G401.6 (cell line): ENCODE measurements at regions not wholly inside any gene's neighbourhood (a gene's known extent, or its start where the extent isn't known, plus 50 kb on each side); places are given as distances from the start of the nearest gene placed in this dataset.
"Not testable (repeated sequence)": the region's sequence is repeated elsewhere in the genome, so short reads cannot be mapped to it uniquely, and the experiment has no call there.

Source experiments
- FAIRE-seq: peaks from 2 replicates; lab custom pipeline; 2012; peaks lifted over from hg19 to GRCh38; lab: Jason Lieb, UNC

DNA sequence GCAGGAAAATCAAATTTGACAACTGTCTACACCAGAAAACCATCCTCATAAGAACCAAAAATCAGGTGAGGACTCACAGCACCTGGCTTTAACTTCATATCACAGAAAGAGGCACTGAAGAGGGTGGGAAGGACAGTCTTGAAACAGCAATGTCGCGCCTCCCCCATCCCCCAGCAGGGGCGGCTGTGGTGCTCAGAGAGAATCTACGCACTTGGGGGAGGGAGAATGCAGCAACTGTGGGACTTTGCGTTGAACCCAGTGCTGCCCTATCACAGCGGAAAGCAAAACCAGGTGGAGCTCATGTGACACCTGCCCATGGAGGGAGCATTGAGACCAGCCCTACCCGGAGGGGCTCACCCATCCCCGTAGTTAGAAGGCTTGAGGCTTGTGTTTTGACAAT lies 191.8 kb downstream of the MSX2 start:
- FAIRE-seq = no peak

DNA sequence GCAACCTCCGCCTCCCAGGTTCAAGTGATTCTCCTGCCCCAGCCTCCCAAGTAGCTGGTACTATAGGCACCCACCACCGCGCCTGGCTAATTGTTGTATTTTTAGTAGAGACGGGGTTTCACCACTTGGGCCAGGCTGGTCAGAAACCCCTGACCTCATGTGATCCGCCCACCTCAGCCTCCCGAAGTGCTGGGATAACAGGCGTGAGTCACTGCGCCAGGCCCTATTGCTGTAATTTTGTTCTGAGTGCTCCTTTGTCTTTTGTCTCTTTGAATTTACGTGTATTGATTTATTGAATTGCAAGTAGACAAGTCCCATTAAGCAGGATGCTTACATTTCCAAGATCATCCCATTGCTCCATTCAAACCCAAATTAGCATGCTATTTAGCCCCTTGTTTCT lies 186.7 kb downstream of the MSX2 start:
- FAIRE-seq = no peak

DNA sequence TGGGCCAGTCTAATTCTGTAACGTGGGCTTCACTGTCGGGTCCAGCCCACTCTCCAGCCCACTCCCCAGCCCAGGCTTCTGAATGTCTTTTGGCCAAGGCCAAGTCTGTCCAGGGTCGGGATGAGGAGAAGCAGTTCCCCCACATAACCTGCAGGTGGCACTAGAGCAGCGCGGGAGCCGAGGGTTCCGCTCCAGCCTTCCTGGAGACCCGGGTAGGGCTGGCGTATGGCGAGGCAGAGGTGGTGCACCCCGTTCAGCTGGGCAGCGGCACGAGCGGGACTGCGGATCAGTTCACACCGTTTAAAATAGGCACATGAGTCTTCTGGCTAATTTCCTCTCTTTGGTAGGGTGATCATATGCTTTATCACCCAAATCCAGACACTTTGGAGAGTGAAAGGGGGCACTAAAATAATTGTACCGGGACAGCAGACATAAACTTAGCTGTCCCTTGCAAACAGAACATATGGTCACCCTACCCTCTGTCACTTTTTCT lies 185.9 kb downstream of the MSX2 start:
- FAIRE-seq = no peak

DNA sequence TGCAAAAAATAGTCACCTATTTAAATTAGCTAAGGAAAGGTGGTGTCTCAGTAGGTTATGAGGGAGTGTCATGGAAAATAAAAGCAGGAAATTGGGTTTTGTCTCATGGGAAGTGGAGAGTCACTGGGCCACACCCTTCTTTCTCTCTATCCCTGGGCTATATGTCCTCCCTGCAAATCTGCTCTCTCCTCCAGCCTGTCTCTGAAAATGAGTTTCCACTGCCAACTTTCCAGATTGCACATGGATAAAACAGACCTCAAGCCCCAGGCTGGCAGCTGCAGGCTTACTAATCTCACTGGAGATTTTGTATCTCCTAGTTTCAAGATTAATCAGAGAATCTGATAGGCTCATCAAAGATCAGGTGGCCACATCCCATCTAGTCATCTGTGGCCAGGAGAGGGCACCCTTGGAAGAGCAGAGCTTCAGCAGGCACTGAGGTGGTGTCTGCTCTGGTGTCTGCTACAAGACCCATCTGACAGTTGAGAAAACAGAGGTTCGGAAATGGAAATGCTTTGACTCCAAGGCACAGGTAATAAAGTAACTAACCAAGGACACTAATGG lies 178.9 kb downstream of the MSX2 start:
- FAIRE-seq = no peak

DNA sequence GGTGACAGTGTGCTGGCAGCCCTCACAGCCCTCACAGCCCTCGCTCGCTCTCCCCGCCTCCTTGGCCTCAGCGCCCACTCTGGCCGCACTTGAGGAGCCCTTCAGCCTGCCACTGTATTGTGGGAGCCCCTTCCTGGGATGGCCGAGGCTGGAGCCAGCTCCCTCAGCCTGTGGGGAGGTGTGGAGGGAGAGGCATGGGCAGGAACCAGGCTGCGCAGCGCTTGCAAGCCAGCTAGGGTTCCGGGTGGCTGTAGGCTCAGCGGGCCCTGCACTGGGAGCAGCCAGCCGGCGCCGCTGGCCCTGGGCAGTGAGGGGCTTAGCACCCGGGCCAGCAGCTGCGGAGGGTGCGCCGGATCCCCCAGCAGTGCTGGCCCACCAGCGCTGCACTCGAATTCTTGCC lies 177.0 kb downstream of the MSX2 start:
- no peak for FAIRE-seq

DNA sequence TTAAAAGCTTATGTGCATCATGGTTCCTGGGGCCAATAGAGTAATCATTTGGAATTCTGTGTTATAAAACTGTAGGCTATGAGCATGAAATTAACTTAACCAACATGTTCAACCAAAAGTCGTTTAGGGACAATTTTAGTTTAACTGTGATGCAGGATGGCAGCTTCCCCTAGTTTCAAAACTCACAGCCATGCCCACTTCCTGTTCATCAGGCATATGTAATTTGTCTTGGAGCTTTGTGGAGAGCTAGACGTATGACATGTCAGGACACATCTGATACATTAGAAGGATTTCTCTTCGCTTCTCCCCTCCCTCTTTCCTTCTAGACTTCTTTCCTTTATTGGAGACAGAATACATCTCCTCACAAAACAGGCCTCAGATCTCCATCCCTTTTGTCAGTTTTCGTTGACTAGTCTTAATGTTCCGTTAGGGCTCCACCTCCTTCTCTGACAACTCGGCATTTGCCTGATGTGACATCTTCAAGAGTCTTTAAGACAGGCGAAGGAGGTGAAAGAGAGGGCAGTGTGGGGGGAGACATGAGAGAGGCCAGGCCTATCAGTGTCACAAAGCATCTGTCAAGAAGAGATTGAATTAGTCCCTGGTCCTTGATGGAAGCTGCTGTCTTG lies 176.0 kb downstream of the MSX2 start:
- no peak for FAIRE-seq

DNA sequence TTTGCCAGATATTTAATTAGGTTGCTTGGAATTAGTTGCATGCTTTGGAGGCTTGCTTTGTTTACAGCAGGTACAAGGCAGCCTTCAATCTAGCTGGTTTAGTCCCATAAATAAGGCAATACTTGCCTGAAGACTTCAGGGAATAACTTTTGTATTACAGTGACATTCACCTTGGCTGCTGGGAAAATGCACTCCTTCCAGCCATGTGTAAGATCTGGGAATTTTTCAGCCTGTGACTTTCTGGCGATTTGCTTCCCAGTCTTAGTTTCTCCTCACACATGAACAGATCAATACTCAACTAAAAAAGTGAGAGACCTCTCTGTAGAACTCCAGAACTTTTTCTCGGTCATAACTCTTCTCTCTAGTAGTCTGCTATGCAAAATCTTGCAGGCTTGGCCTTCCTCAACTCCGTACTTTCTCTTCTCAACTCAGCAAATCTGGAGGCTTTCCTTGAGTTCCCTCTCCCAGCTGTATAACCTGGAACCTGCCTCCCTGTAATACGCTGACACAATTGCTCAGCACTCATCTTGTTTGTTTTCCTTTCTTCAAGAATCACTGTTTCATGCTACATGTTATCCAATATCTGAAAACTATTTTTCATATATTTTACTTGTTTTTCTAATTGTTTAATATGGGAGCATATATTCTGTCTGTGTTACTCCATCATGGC lies 173.0 kb downstream of the MSX2 start:
- no peak for FAIRE-seq

DNA sequence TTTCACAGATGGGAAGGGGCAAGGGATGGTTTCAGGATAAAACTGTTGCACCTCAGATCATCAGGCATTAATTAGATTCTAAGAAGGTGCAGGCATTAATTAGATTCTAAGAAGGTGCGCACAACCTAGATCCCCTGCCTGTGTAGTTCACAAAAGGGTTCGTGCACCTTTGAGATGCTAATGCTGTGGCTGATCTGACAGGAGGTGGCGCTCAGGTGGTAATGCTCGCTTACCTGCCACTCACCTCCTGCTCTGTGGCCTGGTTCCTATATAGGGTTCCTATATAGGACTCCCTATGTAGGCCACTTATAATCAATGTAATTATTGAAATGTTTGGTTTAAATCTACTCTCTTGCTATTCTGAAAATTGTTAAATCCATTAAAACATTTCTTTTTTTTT lies 171.0 kb downstream of the MSX2 start:
- no peak for FAIRE-seq

DNA sequence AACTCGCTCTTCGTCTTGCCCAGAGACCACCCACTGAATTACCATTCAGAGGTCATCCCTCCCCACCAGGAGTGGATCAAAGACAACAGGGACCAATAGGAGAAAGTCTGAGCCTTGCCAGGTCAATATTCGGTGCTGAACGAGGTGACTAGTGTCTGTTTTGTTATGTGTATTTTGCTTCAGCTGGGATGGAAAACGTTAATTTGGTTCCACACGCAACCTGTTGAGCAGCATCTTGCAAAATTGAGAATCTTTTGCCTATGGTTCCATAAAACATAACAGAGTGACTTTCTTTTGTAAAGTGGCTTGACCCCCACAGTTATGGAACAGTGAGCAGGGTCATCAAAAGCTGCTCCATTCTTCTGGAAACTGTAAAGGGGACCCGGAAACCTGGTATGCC lies 168.4 kb downstream of the MSX2 start:
- no peak for FAIRE-seq

DNA sequence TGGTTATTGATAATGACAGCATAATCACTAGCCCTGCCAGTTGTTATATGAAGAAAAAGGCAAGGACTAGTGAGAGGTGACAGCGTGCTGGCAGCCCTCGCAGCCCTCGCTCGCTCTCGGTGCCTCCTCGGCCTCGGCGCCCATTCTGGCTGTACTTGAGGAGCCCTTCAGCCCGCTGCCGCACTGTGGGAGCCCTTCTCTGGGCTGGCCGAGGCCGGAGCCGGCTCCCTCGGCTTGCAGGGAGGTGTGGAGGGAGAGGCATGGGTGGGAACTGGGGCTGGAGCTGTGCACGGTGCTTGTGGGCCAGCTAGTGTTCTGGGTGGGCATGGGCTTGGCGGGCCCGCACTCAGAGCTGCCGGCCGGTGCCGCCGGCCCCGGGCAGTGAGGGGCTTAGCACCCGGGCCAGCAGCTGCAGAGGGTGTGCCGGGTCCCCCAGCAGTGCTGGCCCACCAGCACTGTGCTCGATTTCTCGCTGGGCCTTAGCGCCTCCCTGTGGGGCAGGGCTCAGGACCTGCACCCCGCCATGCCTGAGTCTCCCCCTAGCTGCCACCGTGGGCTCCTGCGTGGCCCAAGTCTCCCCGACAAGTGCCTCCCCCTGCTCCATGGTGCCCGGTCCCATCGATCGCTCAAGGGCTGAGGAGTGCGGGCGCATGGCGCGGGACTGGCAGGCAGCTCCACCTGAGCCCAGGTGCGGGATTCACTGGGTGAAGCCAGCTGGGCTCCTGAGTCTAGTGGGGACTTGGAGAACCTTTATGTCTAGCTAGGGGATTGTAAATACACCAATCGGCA lies 156.2 kb downstream of the MSX2 start:
- FAIRE-seq = not testable (repeated sequence)

DNA sequence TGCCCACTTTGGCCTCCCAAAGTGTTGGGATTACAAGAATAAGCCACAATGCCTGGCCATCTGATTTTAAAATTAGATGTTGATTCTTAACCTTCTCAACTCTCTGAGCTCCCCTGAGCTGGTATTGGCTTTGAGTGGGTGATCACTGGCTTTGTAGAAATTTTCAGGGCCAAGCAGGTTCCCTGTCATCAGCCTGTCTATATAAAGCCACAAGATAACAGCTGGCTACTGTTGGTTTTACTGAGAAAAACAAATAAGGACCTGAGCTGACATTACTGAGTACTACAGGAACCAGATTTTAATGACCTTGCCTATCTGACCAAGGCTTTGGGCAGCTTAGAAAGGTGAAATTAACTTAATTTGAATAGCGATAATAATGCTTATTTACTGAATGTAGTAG lies 153.6 kb downstream of the MSX2 start:
- FAIRE-seq = no peak

DNA sequence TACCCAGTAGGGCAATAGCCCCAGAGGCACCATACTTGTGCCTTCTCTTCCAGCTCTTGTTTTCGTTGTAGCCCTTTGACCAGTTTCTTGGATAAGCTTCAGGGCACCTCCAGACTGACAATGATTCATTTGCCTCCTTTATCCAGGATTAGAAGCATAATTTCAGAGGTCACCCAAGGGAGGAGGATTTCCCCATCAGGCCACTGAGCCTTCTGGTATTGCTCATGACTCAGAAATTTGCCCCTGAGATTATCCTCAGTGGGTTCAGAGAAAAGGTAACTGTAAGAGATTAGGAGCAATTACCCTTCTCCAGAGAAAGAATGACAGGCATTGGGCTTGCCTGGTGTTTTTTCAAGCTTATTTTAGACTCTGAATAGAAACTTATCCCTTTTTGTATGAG lies 147.9 kb downstream of the MSX2 start:
- no peak for FAIRE-seq

DNA sequence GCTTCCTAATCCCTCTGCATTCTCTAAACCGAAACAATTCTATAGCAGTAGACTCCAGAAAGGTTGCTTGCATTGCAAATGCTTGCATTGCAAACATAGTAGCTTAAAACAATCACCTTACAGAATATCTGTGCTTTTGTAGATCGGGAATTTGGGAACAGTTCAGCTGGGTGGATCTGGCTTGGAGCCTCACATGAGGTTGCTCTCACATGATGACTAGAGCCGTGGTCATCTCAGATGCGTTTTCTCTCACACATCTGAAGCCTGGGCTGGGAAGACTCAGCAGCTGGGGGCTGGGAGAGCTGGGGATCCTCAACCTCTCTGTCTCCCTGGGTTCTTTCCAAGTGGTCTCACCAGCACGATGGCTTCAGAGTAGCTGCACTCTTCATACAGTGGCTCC lies 127.8 kb downstream of the MSX2 start:
- no peak for FAIRE-seq

DNA sequence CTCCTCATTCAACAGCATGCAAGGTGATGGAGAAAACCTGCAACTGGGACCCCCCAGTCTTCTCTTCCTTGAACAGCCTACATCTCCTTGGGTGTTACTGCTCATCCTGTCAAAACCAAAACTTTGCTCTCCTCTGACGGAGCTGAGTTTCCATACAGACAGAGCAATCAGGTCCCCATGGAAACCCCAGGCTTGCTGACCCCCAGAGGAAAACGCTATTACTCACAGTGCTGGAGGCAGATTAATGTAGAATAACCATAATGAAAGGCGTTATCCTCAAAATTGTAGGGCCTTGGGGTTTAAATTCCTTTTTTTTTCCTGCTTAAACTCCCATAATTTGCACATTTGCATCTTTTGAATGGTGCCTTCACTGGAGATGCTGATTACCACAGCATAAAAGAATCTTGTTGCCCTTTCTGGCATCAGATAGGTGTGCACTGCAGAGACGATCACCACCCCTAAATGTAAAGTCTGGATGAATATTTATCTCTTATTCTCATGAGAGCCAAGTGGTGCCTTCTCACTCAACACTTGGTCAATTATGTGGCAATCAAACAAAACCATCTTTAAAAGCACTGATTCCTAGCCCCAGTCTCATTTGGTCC lies 126.3 kb downstream of the MSX2 start:
- FAIRE-seq = no peak

DNA sequence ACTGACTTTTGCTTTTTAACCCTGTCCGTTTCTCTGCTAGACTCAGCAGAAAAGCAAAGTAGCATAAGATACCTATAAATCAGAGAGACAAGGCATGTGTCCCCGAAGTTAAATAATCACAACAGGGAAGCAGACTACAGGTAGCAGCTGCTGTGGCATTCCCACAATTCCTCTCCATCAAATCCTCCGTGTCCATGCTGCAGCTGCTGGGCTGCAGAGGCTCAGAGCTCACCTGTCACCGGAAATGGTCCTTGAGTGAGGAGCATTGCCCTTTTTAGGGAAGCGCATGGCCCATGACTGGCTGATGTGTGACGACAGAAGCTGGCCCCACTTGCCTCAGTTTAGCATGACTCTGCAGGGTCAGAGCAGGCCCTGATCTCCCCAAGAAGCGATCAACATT lies 125.0 kb downstream of the MSX2 start:
- no peak for FAIRE-seq

DNA sequence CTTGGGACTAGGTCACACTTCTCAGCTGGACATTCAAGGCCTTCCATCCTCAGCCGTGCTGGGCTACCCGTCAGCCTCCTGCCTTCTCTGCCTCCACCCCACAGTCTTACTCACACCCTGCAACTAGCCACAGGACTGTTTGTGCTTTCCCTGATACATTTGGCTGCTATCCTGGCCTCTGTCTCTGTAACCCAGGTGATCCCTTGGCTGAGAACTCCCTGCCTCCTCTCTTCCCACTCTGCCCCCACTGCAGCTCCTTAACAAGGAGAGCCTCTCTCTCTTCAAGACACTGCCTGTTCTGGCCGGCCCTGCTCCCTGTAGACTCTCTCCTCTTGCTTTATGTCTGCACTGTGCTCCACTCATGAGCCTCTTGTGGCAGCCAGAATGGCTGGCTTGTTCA lies 120.6 kb downstream of the MSX2 start:
- FAIRE-seq = no peak

DNA sequence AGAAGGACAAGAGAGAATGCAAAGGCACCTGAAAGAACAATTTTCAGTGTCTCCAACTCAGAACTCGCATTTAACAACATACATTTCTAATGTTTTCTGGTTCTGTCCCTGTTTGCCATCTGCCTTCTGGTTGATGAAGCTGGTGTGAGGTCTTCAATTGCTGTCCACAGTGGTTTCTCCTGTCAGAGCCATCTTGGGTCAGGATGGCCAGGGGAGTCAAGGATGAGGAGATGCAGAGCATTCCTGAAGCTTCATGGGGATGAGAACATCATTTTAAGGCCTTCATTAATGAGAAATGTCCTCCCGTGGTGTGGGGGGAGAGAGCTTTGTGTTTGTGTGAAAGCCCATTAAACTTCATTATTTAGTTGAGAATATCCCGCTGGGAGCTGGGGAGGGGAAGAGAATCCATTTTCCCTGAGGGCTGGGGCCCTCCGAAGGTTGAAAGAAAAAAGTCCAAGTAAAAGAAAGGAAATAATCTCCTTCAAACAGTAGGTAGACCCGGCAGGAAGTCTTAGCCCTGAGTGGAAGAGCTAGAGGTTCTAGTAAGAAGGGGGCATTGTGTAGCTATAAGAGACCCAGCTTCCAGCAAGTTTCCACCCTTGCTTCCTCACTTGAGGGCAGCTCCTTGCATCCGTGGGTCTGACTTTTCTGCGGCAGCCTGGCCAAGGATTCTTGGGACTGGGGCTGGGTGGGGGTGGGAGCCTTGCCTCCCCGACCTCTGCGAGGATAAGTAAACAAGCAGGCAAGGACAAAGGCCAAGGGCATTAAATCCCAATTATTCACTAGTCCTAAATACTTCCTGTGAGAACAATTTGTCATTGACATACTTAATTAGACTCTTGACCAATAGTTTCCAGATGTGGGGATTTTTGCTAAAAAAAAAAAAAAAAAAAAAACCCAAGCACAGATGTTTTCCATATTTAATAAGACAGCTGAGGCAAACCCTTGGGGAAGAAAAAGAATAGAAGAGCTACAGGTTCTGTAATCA lies 119.2 kb downstream of the MSX2 start:
- FAIRE-seq = no peak

DNA sequence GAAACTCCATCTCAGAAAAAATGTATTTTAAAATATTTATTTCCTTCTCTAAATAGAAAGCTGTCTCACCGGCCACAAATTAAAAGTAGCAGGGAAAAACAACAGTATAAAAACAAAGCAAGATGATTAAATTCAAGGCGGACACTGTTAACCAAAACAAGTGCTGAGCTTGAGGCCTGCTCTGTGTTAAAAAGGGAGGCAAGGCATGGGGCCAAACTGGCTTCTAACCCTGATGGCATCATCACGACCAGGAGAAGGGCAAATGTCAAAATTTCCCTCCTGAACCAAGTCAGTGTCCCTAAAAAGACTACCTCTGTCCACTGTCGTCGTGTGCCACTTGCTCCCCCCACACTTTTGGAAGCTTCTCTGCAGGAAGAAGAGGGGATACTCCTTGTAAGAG lies 116.1 kb downstream of the MSX2 start:
- no peak for FAIRE-seq

DNA sequence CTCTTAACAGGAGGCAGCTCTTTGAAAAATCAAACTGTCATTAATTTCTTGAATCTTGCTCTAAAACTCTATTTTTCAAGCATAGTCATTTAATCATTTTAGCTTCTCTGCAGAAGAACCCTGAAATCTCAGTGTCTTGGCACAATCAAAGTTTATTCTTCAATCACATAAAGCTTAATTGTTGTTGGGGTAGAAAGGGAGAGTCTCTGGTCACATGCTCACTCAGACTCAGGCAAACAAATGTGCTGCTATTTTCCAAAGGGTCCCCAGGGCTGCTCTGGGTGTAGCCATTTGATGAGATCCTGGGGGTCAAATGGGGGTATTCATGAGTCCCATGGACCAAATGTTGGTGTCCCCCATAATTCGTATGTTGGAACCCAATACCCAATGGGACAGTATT lies 114.8 kb downstream of the MSX2 start:
- FAIRE-seq = no peak

DNA sequence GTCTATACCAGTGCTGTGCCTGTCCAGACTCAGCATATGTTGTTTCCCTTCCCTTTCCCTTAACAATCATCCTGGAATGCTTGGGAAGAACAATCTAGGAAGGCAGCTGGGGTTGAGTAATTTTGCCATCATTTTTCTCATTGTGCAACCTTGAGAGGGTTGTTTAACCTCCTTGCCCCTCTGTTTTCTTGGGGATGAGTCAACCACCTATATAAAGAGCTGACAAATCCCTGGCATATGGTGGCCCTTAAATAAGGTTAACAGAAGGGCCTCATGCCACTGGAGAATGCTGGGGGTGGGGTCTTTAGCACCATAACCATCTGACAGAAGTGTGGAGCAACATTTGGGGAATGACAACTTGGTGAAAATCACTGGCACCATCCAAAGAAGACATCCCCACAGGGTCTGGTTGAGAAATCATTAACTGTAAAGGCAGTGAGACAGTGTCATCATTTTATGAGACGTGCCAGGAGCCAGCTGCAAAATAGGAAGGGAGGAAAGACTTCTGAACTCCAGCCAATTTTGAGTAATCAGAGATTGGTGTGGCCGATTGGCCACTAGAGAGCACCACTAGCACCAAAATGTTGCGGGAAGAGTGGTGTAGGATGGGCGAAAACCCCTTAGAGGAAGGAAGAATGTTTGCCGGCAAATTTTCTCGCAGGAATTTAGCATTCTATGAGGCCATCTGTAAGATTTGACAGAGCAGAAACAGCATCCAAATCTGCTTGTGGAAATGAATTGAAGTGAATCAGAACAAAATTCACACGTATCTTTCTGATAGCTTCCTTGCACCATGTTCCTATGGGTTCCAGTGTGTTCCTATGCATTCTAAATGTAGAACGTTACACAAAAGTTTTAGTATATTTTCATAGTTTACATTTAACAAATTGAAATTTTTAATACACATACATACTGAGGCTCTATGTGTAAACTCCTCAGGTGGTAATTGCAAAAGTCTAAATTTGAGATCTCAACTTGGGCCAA lies 113.8 kb downstream of the MSX2 start:
- no peak for FAIRE-seq
